HCT116 (cell line): ENCODE measurements at regions not wholly inside any gene's neighbourhood (a gene's known extent, or its start where the extent isn't known, plus 50 kb on each side); places are given as distances from the start of the nearest gene placed in this dataset.

Experiments
- ATAC-seq: fragments of 200-7000 bp; cut with Tn5 transposase; 2 replicates; pipeline ENCODE4 v1.9.1; 2020; ENCODE audit warnings: mild to moderate bottlenecking, moderate library complexity
- BruUV-seq: library from RNA; stranded (reverse); fragments of 400-500 nt; replicated peaks from 2 replicates; lab custom pipeline; 2021; lab: Mats Ljungman, UMichigan
- CTCF ChIA-PET: fragments of 300-600 bp; sonication (Branson Sonifier 250); formaldehyde crosslinking; loops from one replicate; lab custom pipeline; 2021; ENCODE audit warnings: antibody characterized with exemption; lab: Charles Lee
- POLR2A ChIA-PET: fragments of 300-600, 350-600 bp; sonication (Branson Sonifier 250); formaldehyde crosslinking; loops from one replicate; lab custom pipeline; 2021; ENCODE audit warnings: antibody characterized with exemption; lab: Charles Lee
- RAD21 ChIA-PET, 2 experiments: fragments of 300-600 bp; sonication (Branson Sonifier 250); formaldehyde crosslinking; loops; one replicate each; lab custom pipeline; 2023; ENCODE audit warnings: low total read pairs in 2 of 2; ENCODE audit not compliant: uncharacterized antibody in 2 of 2, unreplicated experiment in 2 of 2, low non-redundant PET in 1 of 2; lab: Charles Lee
- DNase-seq: peaks from one replicate; pipeline ENCODE4 v3.0.0-alpha.2; 2010; ENCODE audit warnings: low read depth, low spot score
- H2AFZ ChIP-seq: fragments of 200-600 bp; shearing (Covaris generic), sonication (generic); 2 replicates; pipeline ENCODE4 v1.6.1; 2017; ENCODE audit warnings: low read depth, mixed run types, mixed read lengths, antibody characterized with exemption, low read length; ENCODE audit not compliant: poor library complexity, severe bottlenecking
- H3K27ac ChIP-seq: 2 replicates; pipeline ENCODE4 v1.5.1; 2012; ENCODE audit warnings: low read depth, low read length
- H3K27me3 ChIP-seq: fragments of 200-600 bp; sonication (generic); 2 replicates; pipeline ENCODE4 v1.6.1; 2016; ENCODE audit warnings: mixed run types, low read length, mixed read lengths; ENCODE audit not compliant: insufficient read depth
- H3K36me3 ChIP-seq, 2 experiments: fragments of 200-500 bp in 1 of 2; fragments of 200-600 bp in 1 of 2; sonication (Bioruptor generic) in 1 of 2; sonication (generic) in 1 of 2; 2 replicates each; pipeline versions ENCODE4 v1.5.1 to v1.6.1; 2014 to 2016; ENCODE audit warnings: low read length in 2 of 2, inconsistent platforms in 1 of 2, mixed read lengths in 1 of 2, mixed run types in 1 of 2; ENCODE audit not compliant: insufficient read depth in 2 of 2, control insufficient read depth in 1 of 2
- H3K4me1 ChIP-seq, 2 experiments: fragments of 200-600 bp in 1 of 2; sonication (generic) in 1 of 2; 2 replicates each; pipeline versions ENCODE4 v1.5.1 to v1.6.1; 2012 to 2017; ENCODE audit warnings: low read length in 2 of 2, inconsistent platforms in 1 of 2, mild to moderate bottlenecking in 1 of 2, mixed read lengths in 1 of 2, mixed run types in 1 of 2, moderate library complexity in 1 of 2; ENCODE audit not compliant: insufficient read depth in 2 of 2, control insufficient read depth in 1 of 2
- H3K4me2 ChIP-seq: fragments of 200-600 bp; sonication (generic); 2 replicates; pipeline ENCODE4 v1.6.1; 2017; ENCODE audit warnings: mixed run types, low read length, mixed read lengths
- H3K4me3 ChIP-seq, 2 experiments: fragments of 200-600 bp in 1 of 2; sonication (generic) in 1 of 2; replicated peaks in 1 of 2; 2 replicates each; pipeline ENCODE4 v1.5.1; 2011 to 2016; ENCODE audit warnings: low read length in 2 of 2, control low read depth in 1 of 2, low read depth in 1 of 2, mild to moderate bottlenecking in 1 of 2, mixed read lengths in 1 of 2, mixed run types in 1 of 2
- H3K79me2 ChIP-seq: fragments of 200-600 bp; sonication (generic); 2 replicates; pipeline ENCODE4 v1.6.1; 2017; ENCODE audit warnings: mild to moderate bottlenecking, mixed run types, low read length, moderate library complexity, mixed read lengths; ENCODE audit not compliant: insufficient read depth
- H3K9ac ChIP-seq: fragments of 200-600 bp; sonication (generic); 2 replicates; pipeline ENCODE4 v1.6.1; 2016; ENCODE audit warnings: low read length, mixed read lengths
- H3K9me2 ChIP-seq: fragments of 200-600 bp; sonication (generic), shearing (Covaris generic); 2 replicates; pipeline ENCODE4 v1.6.1; 2017; ENCODE audit warnings: mixed run types, mild to moderate bottlenecking, moderate library complexity; ENCODE audit not compliant: insufficient read depth
- H3K9me3 ChIP-seq, 2 experiments: fragments of 200-500 bp in 1 of 2; fragments of 200-600 bp in 1 of 2; sonication (Bioruptor generic) in 1 of 2; sonication (generic) in 1 of 2; 2 replicates each; pipeline ENCODE4 v1.6.1; 2014 to 2017; ENCODE audit warnings: low read length in 2 of 2, mixed read lengths in 2 of 2, inconsistent platforms in 1 of 2, low read depth in 1 of 2, mild to moderate bottlenecking in 1 of 2, mixed run types in 1 of 2, moderate library complexity in 1 of 2; ENCODE audit not compliant: control insufficient read depth in 1 of 2, insufficient read depth in 1 of 2
- H4K20me1 ChIP-seq: fragments of 200-600 bp; sonication (generic), shearing (Covaris generic); 2 replicates; pipeline ENCODE4 v1.6.1; 2017; ENCODE audit warnings: mixed run types, mild to moderate bottlenecking, moderate library complexity; ENCODE audit not compliant: insufficient read depth
- CBX3 ChIP-seq: IDR thresholded peaks from 2 replicates; pipeline ENCODE4 v1.6.1; 2012; ENCODE audit warnings: low read depth
- CEBPB ChIP-seq: IDR thresholded peaks from 2 replicates; pipeline ENCODE4 v1.6.1; 2012; ENCODE audit warnings: low read depth
- EGR1 ChIP-seq: IDR thresholded peaks from 2 replicates; pipeline ENCODE4 v1.6.1; 2012; ENCODE audit warnings: low read depth
- ELF1 ChIP-seq: IDR thresholded peaks from 2 replicates; pipeline ENCODE4 v1.6.1; 2012; ENCODE audit warnings: low read depth, borderline replicate concordance
- EZH2 ChIP-seq: fragments of 200-600 bp; sonication (generic); IDR thresholded peaks from 2 replicates; pipeline ENCODE4 v1.6.1; 2017; ENCODE audit warnings: antibody characterized with exemption, mixed run types
- EZH2phosphoT487 ChIP-seq: fragments of 200-600 bp; IDR thresholded peaks from 2 replicates; pipeline ENCODE4 v1.6.1; 2018; ENCODE audit warnings: antibody characterized with exemption, borderline replicate concordance
- FOSL1 ChIP-seq: IDR thresholded peaks from 2 replicates; pipeline ENCODE4 v1.6.1; 2012; ENCODE audit warnings: low read depth
- JUND ChIP-seq: IDR thresholded peaks from 2 replicates; pipeline ENCODE4 v1.6.1; 2012
- POLR2A ChIP-seq: IDR thresholded peaks from 2 replicates; pipeline ENCODE4 v1.7.0; 2011; ENCODE audit warnings: borderline replicate concordance; ENCODE audit not compliant: insufficient read depth, insufficient read length; ENCODE audit errors: extremely low read depth
- POLR2AphosphoS5 ChIP-seq: IDR thresholded peaks from 2 replicates; pipeline ENCODE4 v1.6.1; 2011; ENCODE audit warnings: mild to moderate bottlenecking, low read depth, low read length, moderate library complexity
- RAD21 ChIP-seq: IDR thresholded peaks from 2 replicates; pipeline ENCODE4 v1.6.1; 2012; ENCODE audit warnings: low read depth, mild to moderate bottlenecking
- SIN3A ChIP-seq: IDR thresholded peaks from 2 replicates; pipeline ENCODE4 v1.6.1; 2012; ENCODE audit warnings: low read depth
- SP1 ChIP-seq: IDR thresholded peaks from 2 replicates; pipeline ENCODE4 v1.6.1; 2012; ENCODE audit warnings: low read depth
- YY1 ChIP-seq: IDR thresholded peaks from 2 replicates; pipeline ENCODE4 v1.6.1; 2011; ENCODE audit warnings: low read length, low read depth, moderate library complexity, mild to moderate bottlenecking; ENCODE audit not compliant: insufficient replicate concordance; ENCODE audit errors: extremely low read depth
- ZBTB33 ChIP-seq: IDR thresholded peaks from 2 replicates; pipeline ENCODE4 v1.6.1; 2011; ENCODE audit warnings: mild to moderate bottlenecking, low read length, moderate library complexity; ENCODE audit not compliant: insufficient replicate concordance; ENCODE audit errors: extremely low read depth
- ZFX ChIP-seq: fragments of 450-650 bp; IDR thresholded peaks from 2 replicates; pipeline ENCODE4 v1.6.1; 2017
- intact Hi-C: fragments of 100-400 bp; cut with micrococcal nuclease; formaldehyde crosslinking; loops from 2 replicates; pipeline ENCODE4 v1.10.0; 2022

- no peaks in the 10 kb centered on the region for H3K27me3 ChIP-seq
- no peak overlapping the region for H3K4me2 ChIP-seq
- ChIA-PET CTCF (no interaction called here), RAD21 (no interaction called here), POLR2A (no interaction called here)
- no TSS peak for BruUV-seq
- H3K27ac ChIP-seq, result no peak overlapping the region
- H3K9ac ChIP-seq, result no peak overlapping the region
- no peaks in the 10 kb centered on the region for H3K79me2 ChIP-seq
- TF ChIP-seq JUND (no peak), POLR2AphosphoS5 (no peak), EGR1 (no peak), CEBPB (no peak), ELF1 (no peak), FOSL1 (no peak), EZH2 (no peak), RAD21 (no peak), SP1 (no peak), CBX3 (no peak), ZFX (no peak)
- no peaks in the 10 kb centered on the region for H3K9me2 ChIP-seq
- no peaks in the 10 kb centered on the region for H3K36me3 ChIP-seq
- ATAC-seq, result no peak
- DNase-seq, result no peak
- H4K20me1 ChIP-seq, result no peaks in the 10 kb centered on the region
- intact Hi-C loops, result no loop called here
- no peak overlapping the region for H2AFZ ChIP-seq
- H3K4me1 ChIP-seq, result no peaks in the 10 kb centered on the region
- H3K4me3 ChIP-seq, result no peak overlapping the region
- no peaks in the 10 kb centered on the region for H3K9me3 ChIP-seq
These were observed 178.9 kb upstream of the FANCL start for GRCh38 chr2:58419983-58420382.

- Histone ChIP-seq H3K4me1 (no peaks in the 10 kb centered on the region), H3K9me2 (no peaks in the 10 kb centered on the region), H3K9me3 (no peaks in the 10 kb centered on the region), H3K4me3 (no peak overlapping the region), H3K9ac (no peak overlapping the region), H3K27me3 (no peaks in the 10 kb centered on the region), H3K27ac (no peak overlapping the region), H2AFZ (no peak overlapping the region), H3K36me3 (no peaks in the 10 kb centered on the region), H4K20me1 (no peaks in the 10 kb centered on the region)
- ChIA-PET POLR2A (no interaction called here), CTCF (no interaction called here), RAD21 (no interaction called here)
- no peak for ATAC-seq
- DNase-seq, result no peak
- BruUV-seq, result no TSS peak
- intact Hi-C loops, result no loop called here
- no peak for TF ChIP-seq EZH2phosphoT487
- no peak for TF ChIP-seq RAD21
- TF ChIP-seq SIN3A, result no peak
- TF ChIP-seq POLR2A, result no peak
- TF ChIP-seq ELF1, result no peak
- no peak for TF ChIP-seq SP1
- TF ChIP-seq YY1, result no peak
- TF ChIP-seq ZBTB33, result no peak
- TF ChIP-seq, all 23 proteins: peak for 0
- Histone ChIP-seq H3K79me2 (no peaks in the 10 kb centered on the region), H3K4me2 (no peak overlapping the region)
These were observed 175.6 kb upstream of the FANCL start for GRCh38 chr2:58416696-58417095.
